ENCODE measurements at regions not wholly inside any gene's neighbourhood (a gene's known extent, or its start where the extent isn't known, plus 50 kb on each side); places are given as distances from the start of the nearest gene placed in this dataset.

DNA sequence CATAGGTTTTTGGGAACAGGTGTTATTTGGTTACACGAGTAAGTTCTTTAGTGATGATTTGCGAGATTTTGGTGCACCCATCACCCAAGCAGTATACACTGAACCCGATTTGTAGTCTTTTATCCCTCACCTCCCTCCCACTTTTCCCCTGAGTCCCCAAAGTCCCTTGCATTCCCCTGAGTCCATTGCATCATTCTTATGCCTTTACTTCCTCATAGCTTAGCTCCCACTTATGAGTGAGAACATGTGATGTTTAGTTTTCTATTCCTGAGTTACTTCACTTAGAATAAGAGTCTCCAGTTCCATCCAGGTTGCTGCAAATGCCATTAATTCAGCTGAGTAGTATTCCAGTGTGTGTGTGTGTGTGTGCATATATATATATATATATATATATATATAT is 97.2 kb upstream of the EDNRB start:
- Mint-ChIP-seq H3K36me3 (peaks cover 13% of the 10 kb centered on the region), H3K4me3 (no peak overlapping the region), H3K4me1 (peaks cover 8% of the 10 kb centered on the region)

DNA sequence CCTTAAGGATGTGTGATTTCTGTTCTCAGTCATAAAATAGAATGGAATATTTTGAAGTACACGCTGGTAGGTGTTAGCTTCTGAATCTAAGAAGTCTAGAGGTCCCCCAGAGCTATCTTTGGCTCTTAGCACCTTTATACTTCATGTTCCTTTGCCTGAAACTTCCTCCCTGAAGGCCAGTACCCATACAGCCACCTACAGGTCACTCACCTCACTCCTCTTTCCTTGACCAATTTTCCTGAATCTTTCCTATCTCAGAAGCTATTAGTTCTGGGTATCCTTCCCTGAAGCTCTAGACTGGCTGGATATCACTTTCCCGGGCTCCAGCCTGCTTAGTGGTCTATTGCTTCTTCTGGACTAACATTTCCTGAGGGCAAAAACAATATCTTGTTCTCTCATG is 93.4 kb upstream of the EDNRB start:
- no peak for DNase-seq (ENCODE audit: low spot score)
- no peaks in the 10 kb centered on the region for H4K20me1 ChIP-seq (ENCODE audit: low read depth)

More for the DNA sequence above, 97.2 kb upstream of the EDNRB start:
- TF ChIP-seq CTCF (IDR thresholded peaks at IDR 0.05) (no peak), EZH2 (IDR thresholded peaks at IDR 0.05) (no peak), EZH2phosphoT487 (IDR thresholded peaks at IDR 0.05) (no peak)
- no peak overlapping the region for H3K27ac Mint-ChIP-seq
- H3K27me3 ChIP-seq: no peaks in the 10 kb centered on the region
- H4K20me1 ChIP-seq (ENCODE audit: low read depth): no peaks in the 10 kb centered on the region
- H3K4me1 ChIP-seq: peaks cover 5% of the 10 kb centered on the region
- H3K9me3 Mint-ChIP-seq: peaks cover 43% of the 10 kb centered on the region
- H3F3A ChIP-seq (ENCODE audit: low read depth): no peaks in the 10 kb centered on the region
- H3K27me3 Mint-ChIP-seq (ENCODE audit: insufficient read depth, low read depth): peaks cover 4% of the 10 kb centered on the region
- H3K9ac ChIP-seq: no peak overlapping the region
- no peak for DNase-seq (ENCODE audit: low spot score)
- no peak overlapping the region for H3K27ac ChIP-seq
- no peak overlapping the region for H3K4me2 ChIP-seq
- H3K36me3 ChIP-seq: no peaks in the 10 kb centered on the region
- H3K9me3 ChIP-seq (ENCODE audit: low read depth): no peaks in the 10 kb centered on the region
- H3K4me3 ChIP-seq: no peak overlapping the region
- no peak overlapping the region for H2AFZ ChIP-seq (replicated peaks)
- no peaks in the 10 kb centered on the region for H3K79me2 ChIP-seq (ENCODE audit: low read depth)

GRCh38 chr13:78004821-78005220 is 86.2 kb upstream of the EDNRB start:
- Mint-ChIP-seq H3K4me3 (no peak overlapping the region), H3K9me3 (peaks cover 32% of the 10 kb centered on the region), H3K27me3 (ENCODE audit: insufficient read depth, low read depth) (peaks cover 5% of the 10 kb centered on the region), H3K36me3 (peaks cover 6% of the 10 kb centered on the region), H3K27ac (no peak overlapping the region), H3K4me1 (no peaks in the 10 kb centered on the region)
- H3K79me2 ChIP-seq (ENCODE audit: low read depth): no peaks in the 10 kb centered on the region
- H4K20me1 ChIP-seq (ENCODE audit: low read depth): no peaks in the 10 kb centered on the region
- no peaks in the 10 kb centered on the region for H3K27me3 ChIP-seq
- no peak overlapping the region for H3K4me2 ChIP-seq
- H3K27ac ChIP-seq: no peak overlapping the region
- TF ChIP-seq CTCF (IDR thresholded peaks at IDR 0.05) (no peak), EZH2 (IDR thresholded peaks at IDR 0.05) (no peak), EZH2phosphoT487 (IDR thresholded peaks at IDR 0.05) (no peak)
- no peaks in the 10 kb centered on the region for H3K4me1 ChIP-seq
- H3K9ac ChIP-seq: no peak overlapping the region
- H3K4me3 ChIP-seq: no peak overlapping the region
- H3K36me3 ChIP-seq: no peaks in the 10 kb centered on the region
- no peaks in the 10 kb centered on the region for H3K9me3 ChIP-seq (ENCODE audit: low read depth)
- DNase-seq (ENCODE audit: low spot score): no peak
- H2AFZ ChIP-seq (replicated peaks): no peak overlapping the region
- H3F3A ChIP-seq (ENCODE audit: low read depth): no peaks in the 10 kb centered on the region

More for the DNA sequence above, 93.4 kb upstream of the EDNRB start:
- H3K4me3 Mint-ChIP-seq: no peak overlapping the region
- H3K27me3 Mint-ChIP-seq (ENCODE audit: insufficient read depth, low read depth): peaks cover 6% of the 10 kb centered on the region
- Histone ChIP-seq H2AFZ (replicated peaks) (no peak overlapping the region), H3K4me3 (no peak overlapping the region), H3K9ac (no peak overlapping the region), H3K79me2 (ENCODE audit: low read depth) (no peaks in the 10 kb centered on the region), H3F3A (ENCODE audit: low read depth) (no peaks in the 10 kb centered on the region), H3K27ac (no peak overlapping the region), H3K36me3 (no peaks in the 10 kb centered on the region), H3K9me3 (ENCODE audit: low read depth) (no peaks in the 10 kb centered on the region), H3K4me2 (no peak overlapping the region), H3K4me1 (no peaks in the 10 kb centered on the region), H3K27me3 (no peaks in the 10 kb centered on the region)
- TF ChIP-seq EZH2phosphoT487 (IDR thresholded peaks at IDR 0.05) (no peak), CTCF (IDR thresholded peaks at IDR 0.05) (no peak), EZH2 (IDR thresholded peaks at IDR 0.05) (no peak)
- H3K4me1 Mint-ChIP-seq: peaks cover 5% of the 10 kb centered on the region
- H3K27ac Mint-ChIP-seq: no peak overlapping the region
- H3K36me3 Mint-ChIP-seq: peaks cover 8% of the 10 kb centered on the region
- peaks cover 28% of the 10 kb centered on the region for H3K9me3 Mint-ChIP-seq

Measured in neural progenitor cell (in vitro differentiated cells).